ENCODE measurements at regions not wholly inside any gene's neighbourhood (a gene's known extent, or its start where the extent isn't known, plus 50 kb on each side); places are given as distances from the start of the nearest gene placed in this dataset.

DNA sequence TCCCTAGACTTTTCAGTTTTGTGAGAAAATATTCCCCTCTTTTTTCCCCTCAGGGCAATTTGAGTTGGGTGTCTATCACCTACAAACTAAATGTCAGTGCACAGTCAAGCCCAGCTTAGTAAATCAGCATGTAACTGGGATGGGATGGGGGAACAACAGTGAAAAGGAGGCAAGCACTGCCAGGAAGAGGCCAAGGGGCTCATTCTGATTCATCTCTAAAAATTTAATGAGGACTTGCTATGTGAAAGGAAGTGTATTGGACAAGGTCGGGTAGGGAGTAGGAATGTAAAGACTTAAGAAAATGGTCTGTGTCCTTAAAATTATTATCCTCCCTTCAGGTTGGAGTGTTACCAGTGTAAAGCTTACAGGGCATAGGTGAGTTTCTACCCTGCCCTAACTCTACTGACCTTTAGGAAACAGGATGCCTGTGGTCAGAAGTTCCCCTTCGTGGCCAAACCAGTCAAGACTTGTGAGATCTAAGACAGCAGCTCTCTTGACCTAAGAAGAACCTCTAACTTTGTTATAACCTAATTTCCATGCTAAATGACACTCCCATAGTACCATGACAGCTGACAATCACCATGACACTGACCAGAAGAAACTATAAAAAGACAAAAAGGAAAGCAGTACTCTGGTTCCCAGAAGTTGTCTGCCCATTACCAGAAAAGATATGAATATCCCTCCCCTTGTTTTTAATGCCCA, 194.4 kb upstream of the LDB2 start:
- no peaks in the 10 kb centered on the region for H3K36me3 Mint-ChIP-seq (ENCODE audit: low read depth)
- H3K27ac Mint-ChIP-seq = no peak overlapping the region
- peaks cover 8% of the 10 kb centered on the region for H3K27me3 Mint-ChIP-seq
- H3K9me3 Mint-ChIP-seq = no peaks in the 10 kb centered on the region
- peaks cover 8% of the 10 kb centered on the region for H3K4me1 Mint-ChIP-seq (ENCODE audit: low read depth)
- no peak overlapping the region for H3K4me3 Mint-ChIP-seq

DNA sequence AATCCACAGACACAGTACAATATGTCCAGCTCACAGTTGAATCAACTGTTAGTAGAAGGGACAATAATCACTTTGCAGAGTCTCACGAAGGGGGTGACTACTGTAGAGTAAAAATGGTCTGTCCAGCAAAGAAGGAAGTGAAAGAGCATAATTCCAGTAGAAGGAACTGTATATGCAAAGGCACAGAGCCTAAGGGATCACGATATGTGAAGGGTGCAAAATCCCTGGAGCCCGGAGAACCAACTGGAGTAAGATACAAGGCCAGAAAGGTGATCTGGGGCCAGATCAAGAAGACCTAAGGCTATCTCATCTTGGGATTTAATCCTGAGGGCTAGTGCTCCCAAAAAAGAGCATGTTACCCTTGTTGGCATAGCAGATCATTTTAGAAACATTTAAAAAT, 192.7 kb upstream of the LDB2 start:
- H3K9me3 Mint-ChIP-seq = no peaks in the 10 kb centered on the region
- H3K27me3 Mint-ChIP-seq = peaks cover 8% of the 10 kb centered on the region
- H3K27ac Mint-ChIP-seq = no peak overlapping the region

DNA sequence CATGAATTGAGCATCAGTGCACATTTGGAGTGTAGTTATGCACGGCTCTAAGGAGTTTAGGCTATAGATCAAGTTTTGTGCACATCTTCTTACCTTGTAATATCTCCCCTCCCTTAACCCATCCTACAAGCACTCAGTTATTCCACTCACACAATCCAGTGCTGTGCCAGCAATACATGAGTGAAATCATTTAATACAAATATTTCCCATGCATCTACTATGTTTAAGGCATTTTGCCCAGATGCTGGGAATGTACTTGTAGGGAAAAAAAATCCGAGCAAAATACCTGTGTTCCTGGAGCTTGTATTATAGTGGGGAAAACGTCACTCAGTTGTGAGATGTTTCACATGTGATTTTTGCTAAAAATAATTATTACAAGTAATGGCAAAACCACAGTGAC, 191.6 kb upstream of the LDB2 start:
- H3K36me3 Mint-ChIP-seq (ENCODE audit: low read depth) = no peaks in the 10 kb centered on the region
- peaks cover 8% of the 10 kb centered on the region for H3K4me1 Mint-ChIP-seq (ENCODE audit: low read depth)
- peaks cover 8% of the 10 kb centered on the region for H3K27me3 Mint-ChIP-seq
- no peak overlapping the region for H3K4me3 Mint-ChIP-seq
- H3K9me3 Mint-ChIP-seq = peaks cover 2% of the 10 kb centered on the region
- H3K27ac Mint-ChIP-seq = no peak overlapping the region

More for the DNA sequence above, 192.7 kb upstream of the LDB2 start:
- Mint-ChIP-seq H3K4me3 (no peak overlapping the region), H3K4me1 (ENCODE audit: low read depth) (peaks cover 8% of the 10 kb centered on the region), H3K36me3 (ENCODE audit: low read depth) (no peaks in the 10 kb centered on the region)

DNA sequence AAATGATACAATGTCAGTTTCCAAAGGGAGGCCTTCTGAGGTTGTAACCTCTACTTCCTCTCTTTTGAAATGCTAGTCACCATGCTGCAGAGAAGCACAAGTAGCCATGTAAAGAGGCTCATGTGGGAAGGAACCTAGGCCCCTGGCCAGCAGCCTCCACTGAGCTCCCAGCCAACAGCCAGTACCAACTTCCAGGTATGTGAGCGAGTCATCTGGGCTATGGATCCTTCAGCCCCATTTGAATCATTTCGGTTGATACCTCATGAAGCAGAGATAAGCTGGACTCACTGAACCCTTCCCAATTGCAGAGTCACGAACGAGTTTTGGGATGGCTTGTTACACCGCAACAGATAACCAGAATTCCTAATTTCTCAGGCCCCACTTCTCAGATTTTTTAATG, 187.0 kb upstream of the LDB2 start:
- Mint-ChIP-seq H3K4me1 (ENCODE audit: low read depth) (no peaks in the 10 kb centered on the region), H3K36me3 (ENCODE audit: low read depth) (no peaks in the 10 kb centered on the region), H3K27ac (no peak overlapping the region), H3K27me3 (peaks cover 10% of the 10 kb centered on the region), H3K9me3 (peaks cover 2% of the 10 kb centered on the region), H3K4me3 (no peak overlapping the region)

DNA sequence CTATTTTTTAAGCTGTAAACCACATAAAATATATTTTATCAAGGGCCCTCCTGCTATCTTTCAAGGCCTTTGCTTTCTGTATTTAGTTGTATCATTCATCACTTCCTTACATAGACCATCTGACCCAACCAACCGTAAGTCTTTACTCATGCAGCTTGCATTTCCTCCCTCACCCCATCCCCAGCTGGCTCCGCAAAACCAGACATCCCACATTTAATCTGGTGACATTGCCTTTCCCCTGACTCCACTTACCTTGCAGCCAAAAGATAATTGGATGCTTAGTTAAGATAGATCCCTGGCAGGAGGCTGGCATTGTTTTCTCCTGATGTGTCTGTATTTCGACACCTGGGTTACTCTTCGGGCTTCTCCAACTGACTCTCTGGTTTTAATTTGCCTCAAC, 183.7 kb upstream of the LDB2 start:
- no peaks in the 10 kb centered on the region for H3K36me3 Mint-ChIP-seq (ENCODE audit: low read depth)
- no peak overlapping the region for H3K27ac Mint-ChIP-seq
- H3K27me3 Mint-ChIP-seq = peaks cover 10% of the 10 kb centered on the region
- no peaks in the 10 kb centered on the region for H3K4me1 Mint-ChIP-seq (ENCODE audit: low read depth)
- H3K9me3 Mint-ChIP-seq = peaks cover 2% of the 10 kb centered on the region
- no peak overlapping the region for H3K4me3 Mint-ChIP-seq

DNA sequence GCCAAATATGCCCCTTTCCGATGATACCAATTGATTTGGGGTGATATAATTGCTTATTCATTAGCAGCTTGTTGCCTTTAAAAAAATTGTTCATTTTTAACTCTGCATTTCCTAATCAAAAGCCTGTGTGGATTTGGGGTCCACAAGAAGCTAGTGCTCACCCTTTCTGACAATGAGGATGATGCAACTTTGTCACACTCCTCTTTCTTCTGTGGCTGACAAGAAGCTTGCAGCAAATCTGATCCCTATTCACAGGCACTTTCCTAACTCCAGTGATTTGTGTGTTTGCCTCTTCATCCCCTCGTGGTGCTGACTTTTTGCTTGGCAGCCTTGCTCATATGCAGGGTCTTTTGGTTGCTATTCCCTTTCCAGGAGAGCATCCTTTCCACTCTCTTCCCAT, 182.7 kb upstream of the LDB2 start:
- Mint-ChIP-seq H3K27me3 (peaks cover 14% of the 10 kb centered on the region), H3K27ac (no peak overlapping the region), H3K4me1 (ENCODE audit: low read depth) (no peaks in the 10 kb centered on the region), H3K36me3 (ENCODE audit: low read depth) (no peaks in the 10 kb centered on the region), H3K4me3 (no peak overlapping the region), H3K9me3 (peaks cover 2% of the 10 kb centered on the region)

DNA sequence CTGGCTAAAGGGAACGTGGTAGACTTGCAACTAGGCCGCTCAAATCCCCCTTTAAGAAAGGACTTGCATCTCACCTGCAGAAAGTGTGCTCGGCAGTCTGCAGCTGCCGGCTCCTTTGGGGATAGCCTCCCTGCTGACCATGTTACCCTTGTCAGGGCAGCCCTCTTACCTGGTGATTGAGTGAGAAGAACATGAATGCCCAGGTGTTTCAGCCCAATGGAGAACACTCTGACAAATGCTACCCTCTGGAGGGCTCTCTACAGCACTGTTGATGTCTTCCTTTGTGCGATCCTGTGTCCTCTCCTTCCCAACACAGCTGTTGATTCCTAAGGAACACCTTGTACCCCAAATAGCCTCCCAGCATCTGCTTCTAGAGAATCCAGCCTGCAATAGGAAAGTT, 178.7 kb upstream of the LDB2 start:
- Mint-ChIP-seq H3K4me3 (no peak overlapping the region), H3K4me1 (ENCODE audit: low read depth) (no peaks in the 10 kb centered on the region), H3K36me3 (ENCODE audit: low read depth) (no peaks in the 10 kb centered on the region), H3K27me3 (peaks cover 15% of the 10 kb centered on the region), H3K9me3 (no peaks in the 10 kb centered on the region), H3K27ac (no peak overlapping the region)

DNA sequence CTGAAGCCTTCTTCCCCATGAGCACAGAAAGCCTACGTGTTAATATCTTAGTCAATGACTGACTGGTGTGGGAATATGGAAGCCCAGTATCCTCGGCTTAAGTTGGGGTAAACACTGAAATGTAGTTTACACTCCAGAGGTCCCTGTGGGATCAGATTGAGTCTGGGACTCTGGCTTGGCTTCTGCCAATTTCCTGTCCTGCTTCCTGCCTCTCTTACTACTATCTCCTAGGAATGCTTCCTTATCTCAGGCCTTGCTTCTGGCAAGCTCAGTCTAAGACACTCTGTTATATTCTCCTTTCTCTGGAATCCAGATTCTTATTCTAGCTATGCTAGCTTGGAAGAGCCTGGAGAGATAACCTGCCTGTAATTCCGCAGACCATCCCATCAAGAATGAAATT, 174.0 kb upstream of the LDB2 start:
- no peak overlapping the region for H3K27ac Mint-ChIP-seq
- H3K36me3 Mint-ChIP-seq (ENCODE audit: low read depth) = no peaks in the 10 kb centered on the region

DNA sequence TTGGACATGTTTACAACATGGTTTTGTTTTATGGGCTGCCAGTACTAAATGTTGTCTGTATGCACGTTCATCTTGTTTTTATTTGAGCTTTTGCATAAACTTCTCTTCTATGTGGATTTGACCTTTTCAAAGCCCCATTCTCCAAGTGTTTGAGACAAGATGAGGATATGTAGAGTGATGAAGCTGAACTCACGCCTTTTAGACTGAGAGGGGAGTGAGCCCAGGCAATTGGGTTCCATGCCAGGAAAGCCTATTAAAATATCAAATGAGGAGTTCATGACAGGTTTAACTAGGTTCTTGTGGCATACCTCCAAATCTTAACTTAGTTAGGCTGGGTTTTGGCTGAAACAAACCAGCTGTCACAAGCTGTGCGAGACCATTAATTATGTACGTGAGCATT, 170.4 kb upstream of the LDB2 start:
- Mint-ChIP-seq H3K27me3 (no peaks in the 10 kb centered on the region), H3K4me1 (ENCODE audit: low read depth) (no peaks in the 10 kb centered on the region), H3K4me3 (no peak overlapping the region), H3K9me3 (no peaks in the 10 kb centered on the region), H3K36me3 (ENCODE audit: low read depth) (no peaks in the 10 kb centered on the region), H3K27ac (no peak overlapping the region)

More for the DNA sequence above, 174.0 kb upstream of the LDB2 start:
- Mint-ChIP-seq H3K27me3 (peaks cover 7% of the 10 kb centered on the region), H3K4me1 (ENCODE audit: low read depth) (no peaks in the 10 kb centered on the region), H3K4me3 (no peak overlapping the region), H3K9me3 (no peaks in the 10 kb centered on the region)

DNA sequence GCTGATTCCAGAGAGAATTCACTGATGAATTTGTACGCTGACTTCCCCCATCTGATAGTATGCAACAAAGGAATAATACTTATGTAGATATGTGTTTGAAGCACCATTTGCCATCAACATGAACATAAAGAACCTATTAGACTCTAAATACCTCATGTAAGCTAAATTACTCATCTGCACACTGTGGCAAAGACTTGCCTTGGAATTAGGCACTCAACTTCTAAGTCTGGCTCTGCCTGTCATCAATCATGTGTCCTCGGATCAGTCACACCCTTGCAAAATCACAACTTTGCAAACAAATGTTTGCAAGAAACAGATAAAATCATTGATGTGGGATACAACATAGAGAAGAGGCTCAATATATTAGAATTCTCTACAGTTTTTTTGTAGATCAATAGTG, 169.9 kb upstream of the LDB2 start:
- Mint-ChIP-seq H3K4me3 (no peak overlapping the region), H3K27ac (no peak overlapping the region), H3K4me1 (ENCODE audit: low read depth) (no peaks in the 10 kb centered on the region), H3K36me3 (ENCODE audit: low read depth) (no peaks in the 10 kb centered on the region), H3K9me3 (no peaks in the 10 kb centered on the region), H3K27me3 (no peaks in the 10 kb centered on the region)

DNA sequence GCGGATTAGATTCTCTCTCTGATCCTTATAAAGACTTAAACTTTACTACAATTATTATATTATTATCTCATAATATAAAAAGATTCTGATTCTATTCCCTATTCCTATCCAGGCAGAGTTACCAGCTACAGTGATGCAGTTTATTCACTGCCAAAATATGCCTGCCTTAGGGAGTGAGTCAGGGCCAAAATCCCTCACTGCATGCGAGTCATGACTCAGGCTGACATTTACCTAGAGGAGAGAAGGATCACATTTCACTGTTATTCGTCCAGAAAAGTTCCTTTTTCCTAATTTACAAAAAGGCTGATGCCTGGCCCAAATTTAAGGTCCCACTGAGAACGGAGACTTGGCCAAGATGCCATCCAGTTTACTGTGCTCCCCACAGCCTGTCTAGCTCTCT, 168.5 kb upstream of the LDB2 start:
- Mint-ChIP-seq H3K9me3 (no peaks in the 10 kb centered on the region), H3K27ac (no peak overlapping the region), H3K36me3 (ENCODE audit: low read depth) (no peaks in the 10 kb centered on the region), H3K27me3 (no peaks in the 10 kb centered on the region), H3K4me3 (no peak overlapping the region), H3K4me1 (ENCODE audit: low read depth) (no peaks in the 10 kb centered on the region)

DNA sequence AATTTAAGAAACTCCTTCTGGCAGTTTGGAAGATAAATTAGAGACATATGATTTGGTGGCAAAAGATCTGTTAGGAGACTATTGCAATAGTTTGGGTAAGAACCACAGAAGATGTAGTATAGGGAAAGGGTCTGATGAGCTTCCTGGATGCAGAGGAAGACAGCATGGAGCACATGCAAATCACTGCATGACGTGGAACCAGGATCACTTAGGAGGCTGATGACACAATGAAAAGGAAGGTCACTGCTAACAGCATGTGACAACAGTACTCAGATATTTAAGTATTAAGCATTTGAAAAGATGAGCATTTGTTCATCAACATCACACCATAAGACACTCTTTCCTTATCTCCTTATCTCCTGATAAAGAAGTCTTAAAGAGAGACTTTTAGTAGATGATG, 167.8 kb upstream of the LDB2 start:
- no peaks in the 10 kb centered on the region for H3K4me1 Mint-ChIP-seq (ENCODE audit: low read depth)
- no peak overlapping the region for H3K27ac Mint-ChIP-seq
- no peaks in the 10 kb centered on the region for H3K36me3 Mint-ChIP-seq (ENCODE audit: low read depth)
- no peaks in the 10 kb centered on the region for H3K9me3 Mint-ChIP-seq
- no peaks in the 10 kb centered on the region for H3K27me3 Mint-ChIP-seq
- H3K4me3 Mint-ChIP-seq = no peak overlapping the region

DNA sequence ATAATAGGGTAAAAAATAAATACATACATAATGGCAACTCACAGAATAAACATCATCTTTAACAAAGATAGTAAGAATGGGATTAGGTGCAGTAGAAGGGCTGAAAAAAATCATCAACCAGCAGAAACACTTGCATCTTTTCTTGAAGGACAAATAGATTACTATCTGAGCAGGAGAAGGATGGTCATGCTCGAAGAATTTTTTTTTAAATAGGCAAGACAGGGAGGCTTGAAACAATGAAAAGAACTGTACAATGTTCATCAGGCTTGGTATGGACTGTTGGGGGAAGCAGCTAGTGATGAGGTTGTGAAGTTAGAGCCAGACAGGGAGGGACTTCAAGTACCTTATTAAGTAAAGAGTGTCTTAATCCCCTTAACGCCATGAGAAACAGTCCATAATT, 167.4 kb upstream of the LDB2 start:
- Mint-ChIP-seq H3K27me3 (no peaks in the 10 kb centered on the region), H3K4me1 (ENCODE audit: low read depth) (no peaks in the 10 kb centered on the region), H3K27ac (no peak overlapping the region), H3K36me3 (ENCODE audit: low read depth) (no peaks in the 10 kb centered on the region), H3K9me3 (no peaks in the 10 kb centered on the region), H3K4me3 (no peak overlapping the region)

DNA sequence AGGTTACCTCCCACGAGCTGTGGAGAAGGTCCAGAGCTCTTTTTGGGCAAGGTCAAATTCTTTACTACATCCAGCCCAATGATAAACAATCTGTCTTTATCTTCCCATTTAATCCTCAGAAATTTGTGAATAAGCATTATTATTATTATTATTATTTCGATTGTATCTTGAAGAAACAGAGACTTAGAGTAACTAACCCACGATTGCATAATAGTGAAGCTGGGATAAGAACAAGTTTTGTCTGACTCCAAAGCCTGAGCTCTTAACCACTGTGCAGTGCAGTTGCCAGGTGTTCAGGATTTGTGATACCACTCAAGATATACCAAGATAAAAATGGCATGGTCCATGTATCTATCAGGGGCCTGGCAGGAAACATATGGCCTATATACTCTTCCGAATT, 166.5 kb upstream of the LDB2 start:
- Mint-ChIP-seq H3K27ac (no peak overlapping the region), H3K27me3 (no peaks in the 10 kb centered on the region), H3K9me3 (no peaks in the 10 kb centered on the region), H3K4me3 (no peak overlapping the region), H3K36me3 (ENCODE audit: low read depth) (no peaks in the 10 kb centered on the region), H3K4me1 (ENCODE audit: low read depth) (no peaks in the 10 kb centered on the region)

DNA sequence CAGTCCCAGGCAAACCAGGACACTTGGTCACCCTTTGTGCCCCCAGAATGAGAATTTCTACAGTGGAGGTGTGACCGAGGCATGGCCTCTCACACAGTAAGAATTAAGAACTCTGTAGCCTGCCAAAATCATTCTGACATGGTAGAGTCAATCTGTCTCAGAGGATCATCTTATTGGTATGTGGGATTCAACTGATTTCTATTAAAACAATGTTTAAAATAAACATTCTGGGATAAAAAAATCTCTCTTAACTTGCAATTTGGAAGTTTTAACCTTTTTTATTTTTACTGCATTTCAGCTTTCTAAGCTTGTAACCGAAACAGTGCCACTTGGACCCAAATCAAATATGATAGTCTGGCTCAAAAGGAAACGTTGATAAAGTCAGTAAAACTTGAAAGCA, 165.4 kb upstream of the LDB2 start:
- Mint-ChIP-seq H3K27ac (no peak overlapping the region), H3K27me3 (no peaks in the 10 kb centered on the region), H3K4me3 (no peak overlapping the region), H3K9me3 (no peaks in the 10 kb centered on the region), H3K4me1 (ENCODE audit: low read depth) (no peaks in the 10 kb centered on the region), H3K36me3 (ENCODE audit: low read depth) (no peaks in the 10 kb centered on the region)

DNA sequence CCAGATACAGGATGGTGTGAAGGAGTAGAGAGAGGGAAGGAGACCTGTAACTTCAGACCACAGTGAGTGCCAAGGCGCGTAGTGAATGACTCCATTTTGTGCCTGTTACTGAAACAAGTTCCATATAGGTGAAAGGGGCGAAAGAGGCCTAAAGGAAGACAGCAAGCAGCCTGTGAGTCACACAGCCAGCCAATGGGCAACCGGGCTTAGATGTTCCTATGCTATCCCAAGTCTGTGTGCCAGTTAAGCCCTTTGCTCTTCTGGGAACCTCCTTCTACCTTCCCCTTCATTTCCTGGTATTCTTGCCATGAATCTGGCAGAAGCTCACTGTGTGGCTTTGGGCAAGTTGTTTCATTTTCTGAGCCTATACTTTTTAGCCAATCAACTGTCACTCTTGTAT, 161.8 kb upstream of the LDB2 start:
- no peaks in the 10 kb centered on the region for H3K36me3 Mint-ChIP-seq (ENCODE audit: low read depth)
- H3K4me1 Mint-ChIP-seq (ENCODE audit: low read depth) = no peaks in the 10 kb centered on the region
- no peaks in the 10 kb centered on the region for H3K9me3 Mint-ChIP-seq
- no peaks in the 10 kb centered on the region for H3K27me3 Mint-ChIP-seq
- no peak overlapping the region for H3K4me3 Mint-ChIP-seq
- H3K27ac Mint-ChIP-seq = no peak overlapping the region
